Adrenal gland (tissue), 9 donors: ENCODE measurements at regions not wholly inside any gene's neighbourhood (a gene's known extent, or its start where the extent isn't known, plus 50 kb on each side); places are given as distances from the start of the nearest gene placed in this dataset.

ENCODE experiments used
- DNase-seq, 7 donors: peaks; one replicate each; pipeline ENCODE4 v3.0.0-alpha.2; 2019 to 2020
- H3K27ac ChIP-seq, 5 donors: fragments of 200-600 bp; sonication (generic) in 4 of 5; 1 replicate in 3 of 5; 2 replicates in 2 of 5; pipeline versions ENCODE4 v1.5.1 to v1.8.0; 2016 to 2020; ENCODE audit warnings: mild to moderate bottlenecking in 1 of 5
- H3K27me3 ChIP-seq: fragments of 200-600 bp; 2 replicates; pipeline ENCODE4 v1.8.0; 2021
- H3K36me3 ChIP-seq, 2 donors: fragments of 200-600 bp; replicated peaks in 1 of 2; 1 replicate in 1 of 2; 2 replicates in 1 of 2; pipeline versions ENCODE4 v1.5.1 to v1.8.0; 2018 to 2022
- H3K4me1 ChIP-seq, 2 donors: fragments of 200-600 bp; replicated peaks in 1 of 2; 1 replicate in 1 of 2; 2 replicates in 1 of 2; pipeline versions ENCODE4 v1.5.1 to v1.8.0; 2018 to 2021
- H3K4me3 ChIP-seq, 4 donors: fragments of 200-600 bp; sonication (generic) in 3 of 4; one replicate each; pipeline ENCODE4 v1.5.1; 2016 to 2018
- H3K9me3 ChIP-seq, 3 donors: fragments of 200-600 bp; sonication (generic) in 1 of 3; replicated peaks in 1 of 3; 1 replicate in 2 of 3; 2 replicates in 1 of 3; pipeline versions ENCODE4 v1.5.1 to v1.8.0; 2016 to 2021
- POLR2A ChIP-seq, 2 donors: fragments of 450-650 bp; IDR thresholded peaks; one replicate each; pipeline ENCODE4 v1.6.1; 2017; ENCODE audit warnings: antibody characterized with exemption in 2 of 2, mild to moderate bottlenecking in 2 of 2, moderate library complexity in 1 of 2
- WGBS, 4 donors: extraction: QIAGEN DNeasy Blood & Tissue Kit in 2 of 4; methylation state at CpG; one replicate each; pipeline versions ENCODE4 v1.1.5 to v1.1.7; 2013 to 2017; 5-methylcytosine and 5-hydroxymethylcytosine counted together
- intact Hi-C, 2 donors: fragments of 100-400 bp; cut with DNase I; formaldehyde crosslinking; loops; one replicate each; pipeline versions ENCODE4 v1.14.1 to v1.15.0; 2022 to 2023
- TF ChIP-seq, protein P1 (sequence below), 6 experiments: fragments of 450-650 bp in 4 of 6; fragments of 200-600 bp in 2 of 6; sonication (generic) in 1 of 6; IDR thresholded peaks; 1 replicate in 5 of 6; 2 replicates in 1 of 6; pipeline versions ENCODE4 v1.5.1 to v1.8.0; 2016 to 2021; ENCODE audit warnings: antibody characterized with exemption in 6 of 6, mild to moderate bottlenecking in 2 of 6, moderate library complexity in 1 of 6
- donor health status: healthy with polysubstance abuse.
- donor health status: Bipolar disorder and iron deficiency.
- donor health status: DM: yes; HTN: yes; CAD: no.
- donor health status: DM: no; HTN: no; CAD: no.
- donor health status: DM: no; HTN: no; CAD: no.

DNA sequence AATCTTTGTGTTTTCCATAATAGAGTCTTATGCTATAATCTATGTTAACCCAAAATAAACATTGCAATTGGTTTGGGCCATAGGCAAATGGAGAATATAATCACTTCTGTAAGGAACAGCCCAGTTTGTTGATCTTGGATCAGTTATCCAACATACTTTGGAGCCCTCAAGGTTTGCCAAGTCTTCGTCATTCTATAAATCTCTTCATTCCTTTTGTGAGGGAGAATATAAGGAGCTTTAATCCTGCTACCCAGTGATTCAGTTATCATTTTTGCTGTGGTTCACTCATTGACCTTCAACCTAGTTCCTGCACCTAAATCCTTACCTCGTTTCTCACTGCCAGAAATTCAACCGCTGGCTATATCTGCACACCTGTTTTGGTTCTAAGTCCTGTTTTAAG, 500.3 kb upstream of the PTCHD4 start:
- no peak for DNase-seq
- WGBS, 4 donors, result 44 to 58% (median 52%) methylated on average over 3 of the region's 3 CpGs
- TF ChIP-seq POLR2A (IDR thresholded peaks at IDR 0.05), result no peak
- TF ChIP-seq, protein P1, sequence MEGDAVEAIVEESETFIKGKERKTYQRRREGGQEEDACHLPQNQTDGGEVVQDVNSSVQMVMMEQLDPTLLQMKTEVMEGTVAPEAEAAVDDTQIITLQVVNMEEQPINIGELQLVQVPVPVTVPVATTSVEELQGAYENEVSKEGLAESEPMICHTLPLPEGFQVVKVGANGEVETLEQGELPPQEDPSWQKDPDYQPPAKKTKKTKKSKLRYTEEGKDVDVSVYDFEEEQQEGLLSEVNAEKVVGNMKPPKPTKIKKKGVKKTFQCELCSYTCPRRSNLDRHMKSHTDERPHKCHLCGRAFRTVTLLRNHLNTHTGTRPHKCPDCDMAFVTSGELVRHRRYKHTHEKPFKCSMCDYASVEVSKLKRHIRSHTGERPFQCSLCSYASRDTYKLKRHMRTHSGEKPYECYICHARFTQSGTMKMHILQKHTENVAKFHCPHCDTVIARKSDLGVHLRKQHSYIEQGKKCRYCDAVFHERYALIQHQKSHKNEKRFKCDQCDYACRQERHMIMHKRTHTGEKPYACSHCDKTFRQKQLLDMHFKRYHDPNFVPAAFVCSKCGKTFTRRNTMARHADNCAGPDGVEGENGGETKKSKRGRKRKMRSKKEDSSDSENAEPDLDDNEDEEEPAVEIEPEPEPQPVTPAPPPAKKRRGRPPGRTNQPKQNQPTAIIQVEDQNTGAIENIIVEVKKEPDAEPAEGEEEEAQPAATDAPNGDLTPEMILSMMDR (IDR thresholded peaks at IDR 0.05), result no peak
- intact Hi-C loops, result no loop called here
- H3K36me3 ChIP-seq, result no peaks in the 10 kb centered on the region
- no peaks in the 10 kb centered on the region for H3K9me3 ChIP-seq
- H3K27me3 ChIP-seq, result no peaks in the 10 kb centered on the region
- no peak overlapping the region for H3K27ac ChIP-seq
- no peak overlapping the region for H3K4me3 ChIP-seq
- H3K4me1 ChIP-seq, result no peaks in the 10 kb centered on the region

DNA sequence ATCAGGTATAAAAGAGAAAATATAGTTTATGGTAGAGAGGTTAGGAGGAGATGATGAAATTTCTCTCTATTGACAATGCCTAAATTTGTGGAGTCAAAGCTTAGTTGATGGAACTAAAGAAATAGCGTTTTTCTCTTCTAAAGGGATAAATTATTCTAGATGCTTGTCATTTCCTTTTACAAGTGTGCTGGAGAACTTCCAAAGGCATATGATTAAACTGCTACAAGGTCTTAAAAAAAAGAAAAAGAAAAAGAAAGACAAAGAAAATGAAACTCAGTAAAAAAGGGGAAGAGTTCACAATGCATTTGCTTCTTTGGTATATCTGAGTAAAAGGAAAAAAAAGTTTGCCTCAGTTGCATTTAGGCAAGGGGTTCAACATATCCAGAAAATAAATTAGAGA, 499.8 kb upstream of the PTCHD4 start:
- no peak for DNase-seq
- H3K27ac ChIP-seq, result no peak overlapping the region

GRCh38 chr6:48606618-48607017, 495.6 kb upstream of the PTCHD4 start:
- Histone ChIP-seq H3K27me3 (no peaks in the 10 kb centered on the region), H3K36me3 (no peaks in the 10 kb centered on the region), H3K9me3 (no peaks in the 10 kb centered on the region), H3K27ac (no peak overlapping the region), H3K4me3 (no peak overlapping the region), H3K4me1 (no peaks in the 10 kb centered on the region)
- DNase-seq, result no peak
- TF ChIP-seq, protein P1 (IDR thresholded peaks at IDR 0.05), result no peak
- no peak for TF ChIP-seq POLR2A (IDR thresholded peaks at IDR 0.05)
- intact Hi-C loops, result no loop called here

More for the DNA sequence above, 499.8 kb upstream of the PTCHD4 start:
- H3K36me3 ChIP-seq, result no peaks in the 10 kb centered on the region
- no peak overlapping the region for H3K4me3 ChIP-seq
- 19 to 30% (median 25%) methylated on average over 1 of the region's 1 CpG for WGBS, 4 donors
- intact Hi-C loops, result no loop called here
- no peaks in the 10 kb centered on the region for H3K9me3 ChIP-seq
- no peak for TF ChIP-seq POLR2A (IDR thresholded peaks at IDR 0.05)
- TF ChIP-seq, protein P1 (IDR thresholded peaks at IDR 0.05), result no peak
- H3K27me3 ChIP-seq, result no peaks in the 10 kb centered on the region
- H3K4me1 ChIP-seq, result no peaks in the 10 kb centered on the region

- TF ChIP-seq, protein P1 (IDR thresholded peaks at IDR 0.05), result no peak
- TF ChIP-seq POLR2A (IDR thresholded peaks at IDR 0.05), result no peak
- 60 to 76% (median 63%) methylated on average over 3 of the region's 3 CpGs for WGBS, 4 donors
- intact Hi-C loops, result no loop called here
These were observed 487.0 kb upstream of the PTCHD4 start for GRCh38 chr6:48597951-48598350.

More at GRCh38 chr6:48597951-48598350, 487.0 kb upstream of the PTCHD4 start:
- H3K9me3 ChIP-seq, result no peaks in the 10 kb centered on the region
- H3K4me1 ChIP-seq, result no peaks in the 10 kb centered on the region
- H3K27me3 ChIP-seq, result no peaks in the 10 kb centered on the region
- no peak for DNase-seq
- no peak overlapping the region for H3K27ac ChIP-seq
- no peak overlapping the region for H3K4me3 ChIP-seq
- no peaks in the 10 kb centered on the region for H3K36me3 ChIP-seq
